Middle frontal gyrus (tissue), 1 donor: ENCODE measurements at regions not wholly inside any gene's neighbourhood (a gene's known extent, or its start where the extent isn't known, plus 50 kb on each side); places are given as distances from the start of the nearest gene placed in this dataset.
A peak's percentile ranks its signal among the peaks of the same experiment; 100 is the strongest.

Experiments used
- DNase-seq: peaks from one replicate; pipeline ENCODE4 v3.0.0-alpha.2; 2015; ENCODE audit warnings: low spot score; ENCODE audit errors: extremely low spot score

GRCh38 chr16:17666293-17666692, 195.5 kb upstream of the XYLT1 start:
- DNase-seq = no peak

GRCh38 chr16:17658881-17659280, 188.1 kb upstream of the XYLT1 start:
- no peak for DNase-seq

GRCh38 chr16:17657045-17657444, 186.3 kb upstream of the XYLT1 start:
- no peak for DNase-seq

- DNase-seq = no peak
These were observed 183.8 kb upstream of the XYLT1 start for GRCh38 chr16:17654571-17654970.

DNA sequence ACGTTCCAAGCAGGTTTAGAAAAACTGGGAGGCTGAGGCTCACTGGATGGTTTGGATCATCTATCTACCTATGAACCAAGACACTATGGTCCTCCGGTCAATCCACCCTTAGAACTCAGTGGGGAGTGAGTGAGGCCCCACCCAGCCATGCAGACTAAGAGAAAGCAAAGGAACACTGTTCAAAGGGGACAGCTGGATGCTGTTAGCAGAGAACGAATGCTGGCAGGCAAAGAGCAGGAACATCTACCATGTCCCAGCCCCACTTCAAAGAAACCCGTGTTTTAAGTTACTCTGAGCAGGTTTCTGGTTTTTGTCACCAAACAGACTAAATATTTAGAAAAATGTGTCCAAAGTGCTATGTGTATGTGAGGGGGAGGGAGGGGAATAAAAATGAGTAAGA, 183.4 kb upstream of the XYLT1 start:
- DNase-seq = no peak

DNA sequence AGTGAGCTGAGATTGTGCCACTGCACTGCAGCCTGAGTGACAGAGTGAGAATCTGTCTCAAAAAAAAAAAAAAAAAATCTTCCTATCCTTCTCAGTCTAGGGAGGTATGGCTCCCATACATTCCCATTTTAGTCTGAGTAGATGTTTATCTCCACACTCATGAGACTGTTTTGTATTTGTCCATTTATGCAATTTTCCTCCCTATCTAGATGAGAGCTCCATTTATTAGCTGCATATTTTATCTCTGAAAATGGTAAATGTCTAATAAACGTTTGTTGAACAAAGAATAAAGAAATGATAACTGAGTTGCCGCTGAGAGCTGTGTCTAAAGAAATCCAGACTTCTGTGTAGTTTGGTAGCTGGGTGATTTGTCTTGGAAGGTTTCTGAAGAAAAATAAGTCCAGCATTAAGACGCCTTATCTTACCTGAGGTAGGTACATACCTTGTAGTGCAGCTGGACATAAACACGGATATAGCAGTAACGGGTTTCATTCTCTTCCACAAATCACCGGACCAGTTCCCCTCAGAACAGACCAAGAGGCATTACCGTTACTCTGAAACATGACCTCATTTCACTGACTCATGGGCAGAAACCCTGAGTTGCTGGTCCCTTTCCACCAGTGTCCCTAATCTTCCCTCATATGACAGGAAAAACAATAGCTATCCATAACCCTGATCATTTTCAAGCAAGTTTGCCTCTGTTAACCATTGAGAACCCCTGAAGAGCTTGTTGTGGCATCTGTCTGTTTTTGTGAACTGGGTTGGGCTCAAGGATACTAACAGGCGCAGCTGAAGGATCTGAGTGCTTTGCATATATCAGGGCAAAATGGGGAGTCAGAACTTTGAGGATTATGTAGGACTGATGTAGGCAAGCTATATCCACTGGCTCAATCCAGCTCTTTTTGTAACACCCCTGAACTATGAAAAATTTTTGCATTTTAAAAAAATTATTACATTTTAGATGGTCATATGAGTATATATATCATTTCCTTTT, 177.4 kb upstream of the XYLT1 start:
- DNase-seq = no peak

DNA sequence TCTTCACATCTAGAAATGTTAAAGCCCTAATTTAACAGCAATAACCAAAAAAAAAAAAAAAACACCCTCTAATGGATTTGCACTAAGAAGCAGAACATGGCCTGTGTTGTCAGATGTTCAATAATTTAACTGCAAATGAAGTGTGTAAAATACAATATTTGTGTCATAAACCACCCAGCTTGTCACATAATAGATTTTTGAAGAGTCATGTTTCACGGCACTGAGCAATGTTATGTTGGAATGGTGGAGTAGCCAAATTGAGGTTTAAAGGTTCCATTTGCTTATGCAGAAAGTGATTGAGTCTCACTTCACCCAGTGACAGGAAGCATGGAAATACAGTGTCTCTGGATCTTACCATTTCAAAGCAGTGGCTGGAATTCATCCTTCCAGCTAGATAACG, 173.2 kb upstream of the XYLT1 start:
- DNase-seq = no peak

DNA sequence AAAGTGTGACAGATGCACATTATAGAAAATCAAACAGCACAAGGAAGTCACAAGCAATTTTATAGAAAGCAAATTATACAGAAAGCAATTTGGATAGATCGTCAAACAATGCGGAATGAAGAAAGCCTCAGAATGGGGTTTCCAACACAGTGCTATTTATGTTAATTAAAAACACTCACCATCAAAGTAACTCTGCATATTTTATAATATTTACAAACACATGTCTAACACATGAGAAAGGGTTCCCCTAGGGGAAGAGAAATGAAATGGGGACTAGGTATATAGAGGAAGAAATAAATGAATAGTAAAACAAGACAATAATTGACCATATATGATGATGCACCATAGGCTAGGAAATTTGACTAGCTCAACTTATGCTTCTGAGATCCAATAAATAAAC, 171.2 kb upstream of the XYLT1 start:
- DNase-seq = no peak

DNA sequence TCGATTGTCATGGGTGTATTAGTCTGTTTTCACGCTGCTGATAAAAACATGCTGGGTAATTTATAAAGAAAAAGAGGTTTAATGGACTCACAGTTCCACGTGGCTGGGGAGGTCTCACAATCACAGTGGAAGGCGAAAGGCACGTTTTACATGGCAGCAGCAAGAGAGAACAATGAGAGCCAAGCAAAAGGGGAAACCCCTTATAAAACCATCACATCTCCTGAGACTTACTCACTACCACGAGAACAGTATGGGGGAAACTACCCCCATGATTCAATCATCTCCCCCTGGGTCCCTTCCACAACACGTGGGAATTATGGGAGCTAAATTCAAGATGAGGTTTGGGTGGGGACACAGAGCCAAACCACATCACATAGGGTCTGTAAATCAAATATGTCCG, 167.4 kb upstream of the XYLT1 start:
- no peak for DNase-seq

- DNase-seq = no peak
These were observed 164.4 kb upstream of the XYLT1 start for GRCh38 chr16:17635183-17635582.

DNA sequence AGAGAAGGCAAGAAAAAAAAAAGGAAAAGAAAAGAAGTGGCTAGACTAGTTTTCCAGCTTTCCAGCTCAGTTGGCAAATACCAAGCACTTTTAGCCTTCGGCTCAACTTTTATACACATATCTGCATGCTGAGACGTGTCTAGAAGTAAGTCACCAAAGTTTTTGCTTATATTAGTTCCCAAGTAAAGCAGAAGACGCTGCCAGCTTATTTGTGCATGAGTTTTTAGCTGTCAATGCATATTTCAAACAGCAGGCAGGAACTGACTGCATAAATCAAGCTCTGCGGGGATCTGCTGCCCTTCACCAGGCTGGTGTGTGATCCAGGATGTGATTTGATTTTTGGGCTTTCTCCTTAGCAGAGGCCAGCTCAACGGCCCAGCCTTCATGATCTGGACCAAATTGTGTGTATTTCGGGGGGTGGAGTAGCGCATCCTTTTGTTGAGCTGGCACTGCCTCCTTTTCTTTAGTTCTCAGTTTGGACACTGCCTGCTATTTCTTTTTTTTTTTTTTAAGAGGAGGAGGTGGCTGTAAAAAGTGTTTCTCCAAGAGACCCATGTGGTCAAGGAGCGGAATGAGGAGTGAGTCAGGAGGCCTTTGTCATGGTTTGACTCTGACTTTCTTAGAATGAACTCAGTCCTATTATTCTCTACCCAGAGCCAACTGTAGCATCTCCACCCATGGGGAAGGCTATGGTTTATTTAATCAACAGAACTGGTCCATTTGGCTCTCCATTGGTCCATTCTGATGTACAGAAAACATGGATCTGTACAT, 162.6 kb upstream of the XYLT1 start:
- DNase-seq = no peak

DNA sequence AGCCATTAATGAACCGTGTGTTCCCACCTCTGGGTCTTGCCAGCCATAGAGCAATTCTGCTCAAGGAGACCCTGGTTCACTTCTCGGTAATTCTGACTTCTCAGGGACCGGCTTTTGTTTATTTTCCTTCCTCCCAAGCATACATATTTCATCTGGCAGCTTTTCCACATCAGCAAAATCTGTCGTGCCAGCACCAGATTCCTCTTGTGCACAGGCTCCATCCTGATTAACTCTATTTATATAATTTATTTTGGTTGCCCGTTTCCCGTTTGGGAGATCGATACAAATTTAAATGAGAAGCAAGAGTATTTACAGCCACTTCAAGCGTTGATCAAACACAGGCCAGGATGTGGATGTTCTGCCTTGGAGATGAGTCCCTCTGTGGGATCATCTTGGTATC, 161.9 kb upstream of the XYLT1 start:
- DNase-seq = no peak

- DNase-seq = peak; percentile 10
These were observed 159.2 kb upstream of the XYLT1 start for GRCh38 chr16:17629936-17630335.

GRCh38 chr16:17628983-17629382, 158.2 kb upstream of the XYLT1 start:
- DNase-seq = no peak

DNA sequence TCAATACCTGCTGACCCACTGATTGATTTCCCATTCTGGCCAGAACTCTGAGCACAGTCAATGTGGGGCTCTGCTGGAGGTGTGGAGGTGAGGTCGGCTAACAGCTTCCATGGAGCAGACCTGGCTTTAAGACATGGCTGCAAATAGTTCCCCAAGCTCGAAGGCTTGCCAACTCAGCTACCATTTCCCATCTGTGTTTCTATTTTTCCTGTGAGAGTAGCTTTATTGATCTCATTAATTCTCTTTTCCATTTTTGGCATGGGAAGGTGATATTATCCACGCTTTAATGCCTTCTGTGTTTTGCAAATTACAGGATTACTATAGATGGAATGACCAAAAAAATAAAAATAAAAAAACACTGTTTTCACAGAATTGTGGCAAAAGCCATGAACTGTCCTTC, 151.6 kb upstream of the XYLT1 start:
- DNase-seq = no peak

- DNase-seq = no peak
These were observed 148.5 kb upstream of the XYLT1 start for GRCh38 chr16:17619261-17619660.

DNA sequence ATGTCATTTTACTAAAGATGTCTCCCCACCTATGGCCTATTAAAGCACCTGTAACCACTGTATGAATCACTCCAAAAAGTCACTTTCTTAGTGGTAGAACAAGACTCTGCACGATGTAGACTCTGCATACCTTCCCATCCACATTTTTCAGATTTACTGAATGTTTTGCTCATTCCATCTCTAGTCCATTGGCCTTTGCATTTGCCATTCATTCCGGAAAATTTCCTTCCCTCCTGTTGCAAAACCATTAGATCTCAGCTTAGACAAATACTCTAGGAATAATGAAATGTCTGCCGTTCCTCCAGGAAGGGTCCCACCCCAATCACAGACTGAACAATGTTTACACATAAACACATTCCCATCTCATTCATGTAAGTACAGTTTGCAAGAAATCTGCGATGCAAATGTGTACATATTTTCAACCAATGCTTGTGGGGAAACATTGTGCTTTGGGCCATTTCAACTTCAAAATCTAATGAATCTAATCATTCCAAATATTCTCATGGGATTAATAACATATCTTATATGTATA, 146.3 kb upstream of the XYLT1 start:
- DNase-seq = no peak

DNA sequence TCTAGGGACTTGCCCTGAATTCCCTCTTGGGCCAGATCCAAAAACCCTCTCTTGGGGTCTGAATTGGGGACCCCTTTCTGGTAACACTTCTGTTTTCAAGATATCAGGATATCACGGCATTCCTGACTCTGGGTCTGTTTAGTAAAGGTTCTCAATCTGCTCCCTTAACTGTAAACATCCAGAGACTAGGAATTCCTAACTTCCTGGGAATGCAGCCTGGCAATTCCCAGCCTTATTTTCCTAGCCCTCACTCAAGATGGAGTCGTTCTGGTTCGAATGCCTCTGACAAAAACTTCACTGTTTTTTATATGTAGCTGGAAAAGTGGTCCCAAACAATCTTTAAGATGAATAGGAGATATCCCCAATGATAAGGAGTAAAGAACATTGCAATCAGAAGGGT, 141.6 kb upstream of the XYLT1 start:
- DNase-seq = no peak

DNA sequence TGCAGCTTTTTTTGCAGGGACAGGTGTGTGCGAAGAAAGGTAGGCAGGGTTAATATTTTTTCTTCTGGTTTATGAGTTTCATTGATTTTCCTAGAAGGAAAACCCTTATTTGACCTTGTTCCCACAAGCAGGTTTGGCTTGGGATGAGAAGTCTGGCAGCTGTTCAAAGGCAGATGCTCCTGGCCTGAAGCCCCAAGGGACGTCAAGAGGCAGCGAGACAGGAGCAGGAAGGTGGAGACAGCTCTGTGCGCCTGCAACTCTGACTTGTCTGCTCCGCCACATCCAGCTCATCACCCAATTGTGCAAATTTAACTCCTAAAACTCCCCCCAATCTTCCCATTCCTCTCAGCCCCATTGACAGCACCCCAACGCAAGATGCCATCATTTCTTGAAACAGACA, 136.8 kb upstream of the XYLT1 start:
- no peak for DNase-seq

DNA sequence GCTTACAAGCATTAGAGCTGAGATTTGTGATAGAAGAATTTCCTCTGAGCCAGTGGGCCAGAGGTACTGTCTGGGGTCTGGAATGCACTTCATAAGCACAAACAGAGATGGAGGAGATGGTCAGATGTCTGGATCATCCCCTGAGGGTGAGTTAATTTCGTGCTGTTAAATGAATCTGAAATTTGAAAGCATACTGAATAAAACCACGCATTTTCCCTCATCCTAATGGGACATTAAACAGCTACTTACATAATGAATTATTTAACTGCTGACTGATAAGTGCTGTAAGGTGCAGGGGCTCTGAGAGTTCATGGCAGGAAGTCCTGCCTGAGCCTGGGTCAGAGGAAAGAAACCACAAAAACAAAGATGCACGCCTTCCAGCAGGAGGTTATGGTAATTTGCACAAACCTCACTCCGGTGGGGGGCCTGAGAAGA, 136.3 kb upstream of the XYLT1 start:
- DNase-seq = no peak

DNA sequence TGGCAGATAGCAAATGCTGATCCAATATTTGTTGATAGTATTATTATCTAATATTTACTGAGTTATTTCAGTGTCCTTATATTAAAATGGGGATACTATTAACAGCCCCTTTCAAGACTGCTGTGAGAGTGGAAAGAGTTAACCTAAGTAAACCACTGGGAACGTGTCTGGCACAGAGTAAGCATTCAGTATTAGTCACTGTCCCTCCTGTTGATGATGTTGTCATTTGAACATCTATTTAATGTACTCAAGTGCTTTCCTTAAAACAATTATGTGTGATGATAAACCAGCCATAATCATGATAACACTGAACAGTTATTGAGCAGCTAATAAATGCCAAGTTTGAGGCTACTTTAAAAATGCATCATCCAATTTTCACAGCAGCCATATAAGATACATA, 135.7 kb upstream of the XYLT1 start:
- DNase-seq = no peak

GRCh38 chr16:17605784-17606183, 135.0 kb upstream of the XYLT1 start:
- DNase-seq = no peak
